ENCODE measurements at regions not wholly inside any gene's neighbourhood (a gene's known extent, or its start where the extent isn't known, plus 50 kb on each side); places are given as distances from the start of the nearest gene placed in this dataset.

- TF ChIP-seq LEF1 (IDR thresholded peaks at IDR 0.05; ENCODE audit: borderline replicate concordance) (no peak), FOXM1 (IDR thresholded peaks at IDR 0.05; ENCODE audit: borderline replicate concordance) (no peak), TARDBP (IDR thresholded peaks at IDR 0.05) (no peak), FOXK2 (IDR thresholded peaks at IDR 0.05) (no peak), ELF4 (IDR thresholded peaks at IDR 0.05) (no peak), CTBP1 (IDR thresholded peaks at IDR 0.05; ENCODE audit: borderline replicate concordance) (no peak), SP1 (IDR thresholded peaks at IDR 0.05) (no peak)
Measured at GRCh38 chr2:38130876-38131275, 54.9 kb upstream of the CYP1B1 start.

All from HEK293T (cell line).